ENCODE measurements at regions not wholly inside any gene's neighbourhood (a gene's known extent, or its start where the extent isn't known, plus 50 kb on each side); places are given as distances from the start of the nearest gene placed in this dataset.

GRCh38 chr5:82367930-82368329 lies 89.8 kb upstream of the RPS23 start (continued):
- TF ChIP-seq ZNF396 (CRISPR knock-in tag; IDR thresholded peaks at IDR 0.05; ENCODE audit: borderline replicate concordance) (no peak), NR1H2 (CRISPR knock-in tag; IDR thresholded peaks at IDR 0.05) (no peak), OVOL2 (CRISPR knock-in tag; IDR thresholded peaks at IDR 0.05; ENCODE audit: borderline replicate concordance) (no peak), PREB (CRISPR knock-in tag; IDR thresholded peaks at IDR 0.05; ENCODE audit: borderline replicate concordance) (no peak), ZNF121 (CRISPR knock-in tag; IDR thresholded peaks at IDR 0.05) (no peak), SOX15 (CRISPR knock-in tag; IDR thresholded peaks at IDR 0.05) (no peak), AR (CRISPR knock-in tag; IDR thresholded peaks at IDR 0.05) (no peak), IRF2 (CRISPR knock-in tag; IDR thresholded peaks at IDR 0.05; ENCODE audit: borderline replicate concordance, low read depth) (no peak), HMGXB4 (CRISPR knock-in tag; IDR thresholded peaks at IDR 0.05) (no peak), NFE2L1 (CRISPR knock-in tag; IDR thresholded peaks at IDR 0.05) (no peak), ZNF281 (CRISPR knock-in tag; IDR thresholded peaks at IDR 0.05) (no peak), ELF4 (CRISPR knock-in tag; IDR thresholded peaks at IDR 0.05; ENCODE audit: low read depth) (no peak), IRF1 (CRISPR knock-in tag; IDR thresholded peaks at IDR 0.05) (no peak), ATF3 (CRISPR knock-in tag; conservative IDR thresholded peaks at IDR 0.05) (no peak)

GRCh38 chr5:82365744-82366228 lies 87.6 kb upstream of the RPS23 start:
- DNase-seq (ENCODE audit: low spot score) (no peak), ATAC-seq (no peak)
- Mint-ChIP-seq H3K4me3 (no peak overlapping the region), H3K27me3 (ENCODE audit: low read depth) (no peaks in the 10 kb centered on the region), H3K36me3 (no peaks in the 10 kb centered on the region), H3K27ac (no peak overlapping the region), H3K9me3 (peaks cover 7% of the 10 kb centered on the region; the same call in 1 of the 2 replicates), H3K4me1 (peaks cover 3% of the 10 kb centered on the region; the same call in 1 of the 2 replicates)
- ChIA-PET CTCF (no interaction called here), POLR2A (no interaction called here)
- TF ChIP-seq CREM (CRISPR knock-in tag; IDR thresholded peaks at IDR 0.05) (no peak), MLX (CRISPR knock-in tag; IDR thresholded peaks at IDR 0.05) (no peak), ZNF425 (CRISPR knock-in tag; conservative IDR thresholded peaks at IDR 0.05) (no peak), ZMAT4 (CRISPR knock-in tag; IDR thresholded peaks at IDR 0.05) (no peak), FOXP1 (CRISPR knock-in tag; IDR thresholded peaks at IDR 0.05; ENCODE audit: borderline replicate concordance) (no peak), GTF2I (CRISPR knock-in tag; conservative IDR thresholded peaks at IDR 0.05) (no peak), GABPB1 (CRISPR knock-in tag; IDR thresholded peaks at IDR 0.05) (peak; percentile 90)
